ENCODE measurements at regions not wholly inside any gene's neighbourhood (a gene's known extent, or its start where the extent isn't known, plus 50 kb on each side); places are given as distances from the start of the nearest gene placed in this dataset.

GRCh38 chr6:105458084-105458483 is 55.2 kb upstream of the PREP start:
- H3K27me3 Mint-ChIP-seq (ENCODE audit: low read depth in 3 of 3) = no peaks in the 10 kb centered on the region
- no peak overlapping the region for H3K4me3 Mint-ChIP-seq
- intact Hi-C loops (cut with micrococcal nuclease) = no loop called here
- TF ChIP-seq CTCF (IDR thresholded peaks at IDR 0.05) = no peak
- H3K36me3 Mint-ChIP-seq = no peaks in the 10 kb centered on the region
- Histone ChIP-seq H3K79me2 (ENCODE audit: insufficient read depth, low read length) (no peaks in the 10 kb centered on the region), H3K9me3 (replicated peaks in 1 of 2; ENCODE audit: control insufficient read depth in 1 of 2, insufficient read depth in 1 of 2, low read length in 2 of 2) (peaks cover 0 to 7% of the 10 kb centered on the region in 2 donors), H4K20me1 (ENCODE audit: insufficient read depth, low read length) (no peaks in the 10 kb centered on the region), H3K27ac (ENCODE audit: low read depth in 1 of 2, low read length in 2 of 2) (no peak overlapping the region), H3K36me3 (replicated peaks in 1 of 2; ENCODE audit: control insufficient read depth in 1 of 2, insufficient read depth in 2 of 2, low read length in 2 of 2) (no peaks in the 10 kb centered on the region), H3K4me1 (ENCODE audit: control insufficient read depth in 1 of 2, insufficient read depth in 2 of 2, low read length in 2 of 2) (peaks cover 4 to 5% of the 10 kb centered on the region in 2 donors), H3K4me2 (replicated peaks; ENCODE audit: extremely low read depth, low read length, poor library complexity, severe bottlenecking) (no peak overlapping the region), H3K4me3 (replicated peaks in 1 of 3; ENCODE audit: low read depth in 2 of 3, low read length in 3 of 3) (no peak overlapping the region), H2AFZ (ENCODE audit: insufficient read depth, low read depth, low read length, poor library complexity, severe bottlenecking) (no peak overlapping the region), H3K9ac (ENCODE audit: insufficient read depth, low read length, poor library complexity, severe bottlenecking) (no peak overlapping the region), H3K27me3 (ENCODE audit: control insufficient read depth in 2 of 2, insufficient read depth in 2 of 2, low read length in 2 of 2) (no peaks in the 10 kb centered on the region)
- H3K4me1 Mint-ChIP-seq = peaks cover 12% of the 10 kb centered on the region
- no peak overlapping the region for H3K27ac Mint-ChIP-seq
- no peak for DNase-seq
- H3K9me3 Mint-ChIP-seq = peaks cover 0 to 6% (median 0%) of the 10 kb centered on the region in 7 donors

- H3K36me3 ChIP-seq (replicated peaks in 1 of 2; ENCODE audit: control insufficient read depth in 1 of 2, insufficient read depth in 2 of 2, low read length in 2 of 2) = no peaks in the 10 kb centered on the region
- Mint-ChIP-seq H3K27ac (no peak overlapping the region), H3K9me3 (peaks cover 0 to 2% (median 0%) of the 10 kb centered on the region in 7 donors), H3K4me1 (peaks cover 9% of the 10 kb centered on the region), H3K4me3 (no peak overlapping the region), H3K27me3 (ENCODE audit: low read depth in 3 of 3) (no peaks in the 10 kb centered on the region), H3K36me3 (no peaks in the 10 kb centered on the region)
- no peaks in the 10 kb centered on the region for H3K79me2 ChIP-seq (ENCODE audit: insufficient read depth, low read length)
- H2AFZ ChIP-seq (ENCODE audit: insufficient read depth, low read depth, low read length, poor library complexity, severe bottlenecking) = no peak overlapping the region
- no peak overlapping the region for H3K4me3 ChIP-seq (replicated peaks in 1 of 3; ENCODE audit: low read depth in 2 of 3, low read length in 3 of 3)
- no peak overlapping the region for H3K4me2 ChIP-seq (replicated peaks; ENCODE audit: extremely low read depth, low read length, poor library complexity, severe bottlenecking)
- DNase-seq = no peak
- no peaks in the 10 kb centered on the region for H3K27me3 ChIP-seq (ENCODE audit: control insufficient read depth in 2 of 2, insufficient read depth in 2 of 2, low read length in 2 of 2)
- H3K9ac ChIP-seq (ENCODE audit: insufficient read depth, low read length, poor library complexity, severe bottlenecking) = no peak overlapping the region
- H3K9me3 ChIP-seq (replicated peaks in 1 of 2; ENCODE audit: control insufficient read depth in 1 of 2, insufficient read depth in 1 of 2, low read length in 2 of 2) = no peaks in the 10 kb centered on the region
- no peak overlapping the region for H3K27ac ChIP-seq (ENCODE audit: low read depth in 1 of 2, low read length in 2 of 2)
- intact Hi-C loops (cut with micrococcal nuclease) = no loop called here
- H3K4me1 ChIP-seq (ENCODE audit: control insufficient read depth in 1 of 2, insufficient read depth in 2 of 2, low read length in 2 of 2) = peaks cover 8 to 10% of the 10 kb centered on the region in 2 donors
- H4K20me1 ChIP-seq (ENCODE audit: insufficient read depth, low read length) = no peaks in the 10 kb centered on the region
- no peak for TF ChIP-seq CTCF (IDR thresholded peaks at IDR 0.05)
- no CpG with 5 or more reads among the region's 1 CpG for WGBS (ENCODE audit: insufficient coverage)
Observed at GRCh38 chr6:105453968-105454367, 51.1 kb upstream of the PREP start.
